Gastrocnemius medialis (tissue), 4 donors: ENCODE measurements at regions not wholly inside any gene's neighbourhood (a gene's known extent, or its start where the extent isn't known, plus 50 kb on each side); places are given as distances from the start of the nearest gene placed in this dataset.

Source experiments
- CTCF ChIP-seq, 5 experiments: fragments of 450-650 bp in 3 of 5; fragments of 200-600 bp in 2 of 5; sonication (generic) in 2 of 5; IDR thresholded peaks in 4 of 5; conservative IDR thresholded peaks in 1 of 5; 1 replicate in 4 of 5; 2 replicates in 1 of 5; pipeline ENCODE4 v1.5.1; 2016 to 2019; ENCODE audit warnings: antibody characterized with exemption in 5 of 5, mild to moderate bottlenecking in 3 of 5, moderate library complexity in 3 of 5
- POLR2A ChIP-seq, 2 donors: fragments of 450-650 bp; IDR thresholded peaks; one replicate each; pipeline ENCODE4 v1.6.1; 2017; ENCODE audit warnings: antibody characterized with exemption in 2 of 2, mild to moderate bottlenecking in 2 of 2, moderate library complexity in 2 of 2

- TF ChIP-seq POLR2A (IDR thresholded peaks at IDR 0.05), result no peak
- TF ChIP-seq CTCF (IDR thresholded peaks at IDR 0.05 in 4 of 5, conservative IDR thresholded peaks at IDR 0.05 in 1 of 5), result no peak
Measured at GRCh38 chr6:147664092-147664491, 155.6 kb downstream of the SAMD5 start.
